ENCODE measurements at regions not wholly inside any gene's neighbourhood (a gene's known extent, or its start where the extent isn't known, plus 50 kb on each side); places are given as distances from the start of the nearest gene placed in this dataset.

DNA sequence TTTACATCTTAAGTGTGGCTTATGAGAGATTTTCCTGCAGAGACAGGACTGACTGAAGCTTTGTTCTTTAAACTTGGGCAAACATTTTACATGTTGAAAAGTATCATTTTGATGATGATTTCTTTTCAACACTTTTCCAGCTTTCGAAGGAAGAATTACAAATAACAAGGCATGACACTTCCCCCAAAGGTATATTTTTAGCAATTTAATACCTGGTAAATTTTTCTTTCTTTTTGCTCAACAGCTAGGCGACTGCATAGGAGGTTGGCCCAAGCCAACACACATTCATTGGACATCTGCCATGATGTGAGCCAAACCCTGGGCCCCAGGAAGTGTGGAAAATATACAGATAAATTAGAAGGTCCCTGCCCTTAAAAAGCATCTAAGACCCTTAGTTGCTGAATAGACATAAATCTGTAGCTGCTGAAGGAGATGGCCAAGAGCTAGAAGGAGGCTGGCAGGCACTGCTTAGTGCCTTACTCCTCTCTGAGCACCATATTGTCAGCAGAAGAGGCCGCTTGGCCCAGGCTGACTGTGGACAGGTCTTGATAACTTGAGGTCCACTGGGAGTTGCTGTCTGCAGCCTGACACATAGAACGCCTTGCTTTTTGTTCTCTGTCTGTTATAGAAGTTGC is 53.3 kb upstream of the CD44 start:
- TF ChIP-seq POLR2A (conservative IDR thresholded peaks at IDR 0.05) (no peak), SMARCA4 (IDR thresholded peaks at IDR 0.05) (no peak), MTA3 (IDR thresholded peaks at IDR 0.05; ENCODE audit: borderline replicate concordance) (no peak), KAT8 (IDR thresholded peaks at IDR 0.05; ENCODE audit: low read depth) (no peak)
- TF ChIP-seq, protein P1, sequence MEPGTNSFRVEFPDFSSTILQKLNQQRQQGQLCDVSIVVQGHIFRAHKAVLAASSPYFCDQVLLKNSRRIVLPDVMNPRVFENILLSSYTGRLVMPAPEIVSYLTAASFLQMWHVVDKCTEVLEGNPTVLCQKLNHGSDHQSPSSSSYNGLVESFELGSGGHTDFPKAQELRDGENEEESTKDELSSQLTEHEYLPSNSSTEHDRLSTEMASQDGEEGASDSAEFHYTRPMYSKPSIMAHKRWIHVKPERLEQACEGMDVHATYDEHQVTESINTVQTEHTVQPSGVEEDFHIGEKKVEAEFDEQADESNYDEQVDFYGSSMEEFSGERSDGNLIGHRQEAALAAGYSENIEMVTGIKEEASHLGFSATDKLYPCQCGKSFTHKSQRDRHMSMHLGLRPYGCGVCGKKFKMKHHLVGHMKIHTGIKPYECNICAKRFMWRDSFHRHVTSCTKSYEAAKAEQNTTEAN (CRISPR knock-in tag; IDR thresholded peaks at IDR 0.05) = no peak
